ENCODE measurements at regions not wholly inside any gene's neighbourhood (a gene's known extent, or its start where the extent isn't known, plus 50 kb on each side); places are given as distances from the start of the nearest gene placed in this dataset.

- Histone ChIP-seq H3K27me3 (no peaks in the 10 kb centered on the region), H3K4me3 (no peak overlapping the region), H3K4me1 (peaks cover 0 to 27% (median 13%) of the 10 kb centered on the region in 4 donors), H3K36me3 (no peaks in the 10 kb centered on the region), H3K9me3 (no peaks in the 10 kb centered on the region), H3K27ac (no peak overlapping the region)
- no peak for TF ChIP-seq POLR2A (IDR thresholded peaks at IDR 0.05)
- TF ChIP-seq, protein P1, sequence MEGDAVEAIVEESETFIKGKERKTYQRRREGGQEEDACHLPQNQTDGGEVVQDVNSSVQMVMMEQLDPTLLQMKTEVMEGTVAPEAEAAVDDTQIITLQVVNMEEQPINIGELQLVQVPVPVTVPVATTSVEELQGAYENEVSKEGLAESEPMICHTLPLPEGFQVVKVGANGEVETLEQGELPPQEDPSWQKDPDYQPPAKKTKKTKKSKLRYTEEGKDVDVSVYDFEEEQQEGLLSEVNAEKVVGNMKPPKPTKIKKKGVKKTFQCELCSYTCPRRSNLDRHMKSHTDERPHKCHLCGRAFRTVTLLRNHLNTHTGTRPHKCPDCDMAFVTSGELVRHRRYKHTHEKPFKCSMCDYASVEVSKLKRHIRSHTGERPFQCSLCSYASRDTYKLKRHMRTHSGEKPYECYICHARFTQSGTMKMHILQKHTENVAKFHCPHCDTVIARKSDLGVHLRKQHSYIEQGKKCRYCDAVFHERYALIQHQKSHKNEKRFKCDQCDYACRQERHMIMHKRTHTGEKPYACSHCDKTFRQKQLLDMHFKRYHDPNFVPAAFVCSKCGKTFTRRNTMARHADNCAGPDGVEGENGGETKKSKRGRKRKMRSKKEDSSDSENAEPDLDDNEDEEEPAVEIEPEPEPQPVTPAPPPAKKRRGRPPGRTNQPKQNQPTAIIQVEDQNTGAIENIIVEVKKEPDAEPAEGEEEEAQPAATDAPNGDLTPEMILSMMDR (IDR thresholded peaks at IDR 0.05), result no peak
- DNase-seq (no peak), ATAC-seq (no peak)
- WGBS (ENCODE audit: insufficient coverage, low coverage, low lambda C conversion rate, missing lambda C conversion rate), result no CpG with 5 or more reads among the region's 3 CpGs
- intact Hi-C loops (cut with DNase I), result no loop called here
Observed at GRCh38 chr5:142501890-142502289, 177.1 kb upstream of the SPRY4 start.

DNA sequence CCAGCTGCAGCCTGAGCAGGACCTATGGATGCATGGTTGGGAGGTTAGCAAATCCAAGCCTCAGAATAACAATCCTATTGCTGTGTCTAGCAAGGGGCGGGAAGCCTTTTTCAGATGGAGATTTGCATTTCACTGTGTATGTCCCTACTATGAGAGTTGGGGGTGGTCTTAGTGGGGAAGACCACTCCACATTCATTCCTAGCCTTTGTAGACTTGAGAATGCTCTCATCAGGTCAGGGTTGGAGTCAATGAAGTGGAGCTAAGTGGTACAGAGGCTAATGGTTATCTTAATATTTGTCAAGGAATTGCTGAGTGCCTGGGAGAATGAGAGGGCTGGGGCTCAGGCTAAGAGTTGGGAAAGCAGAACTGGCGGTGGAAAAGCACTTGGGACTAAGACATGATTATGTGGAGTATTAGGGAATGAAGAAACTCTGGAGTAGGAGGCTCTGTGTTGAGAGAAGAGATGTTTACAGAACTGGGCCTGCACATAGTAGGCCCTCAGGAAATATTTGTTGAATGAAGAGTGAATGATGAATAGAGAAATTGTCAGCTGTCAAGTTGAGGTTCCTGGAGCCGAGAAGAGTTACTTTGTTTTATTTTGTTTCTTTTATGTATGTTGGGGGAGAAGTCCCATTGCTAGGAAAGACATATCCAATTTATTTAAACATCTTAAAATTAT, 175.5 kb upstream of the SPRY4 start:
- Histone ChIP-seq H3K36me3 (no peaks in the 10 kb centered on the region), H3K27ac (peak overlapping the region; percentile 49 to 85 (median 85)), H3K27me3 (no peaks in the 10 kb centered on the region), H3K9me3 (no peaks in the 10 kb centered on the region), H3K4me1 (peaks cover 0 to 27% (median 13%) of the 10 kb centered on the region in 4 donors), H3K4me3 (no peak overlapping the region)
- intact Hi-C loops (cut with DNase I), result no loop called here
- DNase-seq (no peak), ATAC-seq (no peak)
- TF ChIP-seq POLR2A (IDR thresholded peaks at IDR 0.05), result no peak
- TF ChIP-seq, protein P1 (IDR thresholded peaks at IDR 0.05), result no peak
- 80% methylated on average over 2 of the region's 3 CpGs for whole genome bisulfite sequencing (ENCODE audit: insufficient coverage, low coverage, low lambda C conversion rate, missing lambda C conversion rate)

DNA sequence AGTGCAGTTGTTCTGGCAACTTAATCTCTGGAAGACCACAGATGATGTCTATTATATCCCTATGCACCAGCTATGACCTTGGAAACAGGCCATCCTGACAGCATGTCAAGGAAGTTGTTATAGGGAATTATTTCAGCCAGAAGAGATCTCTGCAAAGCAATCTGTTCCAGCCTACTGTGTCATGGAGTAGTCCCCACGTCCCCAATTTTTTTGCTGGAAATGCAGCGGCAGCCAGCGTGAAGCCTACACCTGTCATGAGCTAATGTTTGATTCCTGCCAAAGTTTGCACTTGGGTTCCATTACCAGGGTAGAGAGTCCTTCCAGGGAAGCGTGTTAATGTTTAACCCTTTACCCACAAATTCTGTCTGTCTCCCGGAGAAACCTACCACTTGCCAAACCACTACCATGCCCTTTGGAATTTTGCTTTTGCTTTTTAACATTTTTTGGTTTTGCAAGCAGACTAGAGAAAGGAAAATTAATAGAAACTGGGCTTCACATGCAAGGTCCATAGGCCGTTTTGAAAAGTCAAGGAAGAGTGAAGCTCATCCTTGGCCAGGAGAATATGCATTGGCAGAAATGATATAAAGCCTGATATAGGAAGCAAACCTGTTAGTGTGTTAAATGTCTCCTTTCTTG, 174.9 kb upstream of the SPRY4 start:
- H3K9me3 ChIP-seq, result no peaks in the 10 kb centered on the region
- H3K36me3 ChIP-seq, result no peaks in the 10 kb centered on the region
- DNase-seq (peak; percentile 56 to 81 (median 67)), ATAC-seq (peak; percentile 93 to 97 (median 95))
- H3K4me1 ChIP-seq, result peaks cover 0 to 27% (median 13%) of the 10 kb centered on the region in 4 donors
- H3K27ac ChIP-seq, result peak overlapping the region; percentile 49 to 85 (median 85)
- TF ChIP-seq POLR2A (IDR thresholded peaks at IDR 0.05), result peak; percentile 57
- TF ChIP-seq, protein P1 (IDR thresholded peaks at IDR 0.05), result no peak
- intact Hi-C loops (cut with DNase I), result no loop called here
- WGBS (ENCODE audit: insufficient coverage, low coverage, low lambda C conversion rate, missing lambda C conversion rate), result 16% methylated on average over 5 of the region's 6 CpGs
- no peak overlapping the region for H3K4me3 ChIP-seq
- no peaks in the 10 kb centered on the region for H3K27me3 ChIP-seq

DNA sequence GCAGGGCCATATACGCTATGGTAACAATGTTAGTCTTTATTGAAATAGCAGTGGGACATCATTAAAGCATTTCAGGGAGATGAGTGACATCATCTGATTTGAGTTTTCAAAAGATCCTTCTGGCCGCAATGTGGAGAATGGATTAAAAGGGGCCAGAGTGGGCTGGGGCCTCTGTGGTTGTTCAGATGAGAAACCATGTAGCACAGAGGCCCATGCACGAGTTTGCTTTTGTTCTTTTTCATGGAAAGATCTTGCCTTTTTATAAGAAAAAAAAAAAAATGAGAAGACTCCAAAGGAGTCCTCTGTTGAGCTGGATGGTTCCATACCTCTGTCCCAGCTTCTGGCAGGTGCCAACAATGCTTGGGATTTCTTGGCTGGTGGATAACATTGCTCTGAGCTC, 173.5 kb upstream of the SPRY4 start:
- intact Hi-C loops (cut with DNase I), result no loop called here
- Histone ChIP-seq H3K9me3 (no peaks in the 10 kb centered on the region), H3K4me3 (no peak overlapping the region), H3K27me3 (no peaks in the 10 kb centered on the region), H3K4me1 (peaks cover 0 to 38% (median 18%) of the 10 kb centered on the region in 4 donors), H3K36me3 (no peaks in the 10 kb centered on the region), H3K27ac (no peak overlapping the region)
- peak in 2 of 4 donors; percentile 26 to 32 for ATAC-seq
- no peak for DNase-seq
- WGBS (ENCODE audit: insufficient coverage, low coverage, low lambda C conversion rate, missing lambda C conversion rate), result 73% methylated on average over 2 of the region's 3 CpGs
- TF ChIP-seq, protein P1 (IDR thresholded peaks at IDR 0.05), result no peak
- no peak for TF ChIP-seq POLR2A (IDR thresholded peaks at IDR 0.05)

All from right lobe of liver (tissue), 6 donors.